Endothelial cell of umbilical vein (primary cell): ENCODE measurements at regions not wholly inside any gene's neighbourhood (a gene's known extent, or its start where the extent isn't known, plus 50 kb on each side); places are given as distances from the start of the nearest gene placed in this dataset.

Experiments
- BruUV-seq: library from RNA; stranded (reverse); fragments of 400-500 nt; replicated peaks from 2 replicates; lab custom pipeline; 2021; lab: Mats Ljungman, UMichigan
- CTCF ChIA-PET: fragments of 300-600, 350-600 bp; sonication (Branson Sonifier 250); formaldehyde crosslinking; loops from one replicate; lab custom pipeline; 2021; ENCODE audit warnings: antibody characterized with exemption, inconsistent platforms; lab: Charles Lee
- POLR2A ChIA-PET: fragments of 300-600, 350-600 bp; sonication (Branson Sonifier 250); formaldehyde crosslinking; loops from one replicate; lab custom pipeline; 2021; ENCODE audit warnings: antibody characterized with exemption, inconsistent platforms; lab: Charles Lee
- DNase-seq: peaks from one replicate; pipeline ENCODE4 v3.0.0-alpha.2; 2011; ENCODE audit warnings: low read depth, low spot score
- FAIRE-seq: peaks from 2 replicates; lab custom pipeline; 2011; peaks lifted over from hg19 to GRCh38; lab: Jason Lieb, UNC
- H2AFZ ChIP-seq: 2 replicates; pipeline ENCODE4 v1.6.0; 2012; ENCODE audit warnings: low read depth, low read length, control low read depth, inconsistent platforms
- H3K27ac ChIP-seq: 2 replicates; pipeline ENCODE4 v1.5.1; 2011; ENCODE audit warnings: low read depth, mild to moderate bottlenecking, control low read depth, low read length, moderate library complexity; ENCODE audit not compliant: insufficient read depth
- H3K27me3 ChIP-seq, 2 experiments: 2 replicates each; pipeline versions ENCODE4 v1.6.0 to v1.6.1; 2011; ENCODE audit warnings: low read length in 2 of 2, mixed read lengths in 1 of 2; ENCODE audit not compliant: control insufficient read depth in 2 of 2, insufficient read depth in 2 of 2
- H3K36me3 ChIP-seq, 2 experiments: 2 replicates in 1 of 2; 3 replicates in 1 of 2; pipeline ENCODE4 v1.5.1; 2011; ENCODE audit warnings: low read length in 2 of 2, mild to moderate bottlenecking in 1 of 2, moderate library complexity in 1 of 2; ENCODE audit not compliant: control insufficient read depth in 2 of 2, insufficient read depth in 2 of 2; ENCODE audit errors: extremely low read depth in 1 of 2
- H3K4me1 ChIP-seq: 3 replicates; pipeline ENCODE4 v1.5.1; 2011; ENCODE audit warnings: mild to moderate bottlenecking, low read length; ENCODE audit not compliant: control insufficient read depth, insufficient read depth; ENCODE audit errors: extremely low read depth
- H3K4me2 ChIP-seq: 2 replicates; pipeline ENCODE4 v1.6.1; 2011; ENCODE audit warnings: low read length, control low read depth, mixed read lengths; ENCODE audit not compliant: insufficient read depth
- H3K4me3 ChIP-seq, 3 experiments: fragments of 200-600 bp in 1 of 3; sonication (generic), shearing (Covaris generic) in 1 of 3; replicated peaks in 1 of 3; 2 replicates each; pipeline ENCODE4 v1.5.1; 2011 to 2016; ENCODE audit warnings: control low read depth in 3 of 3, low read length in 3 of 3, mild to moderate bottlenecking in 2 of 3, inconsistent platforms in 1 of 3, low read depth in 1 of 3, moderate library complexity in 1 of 3; ENCODE audit not compliant: insufficient read depth in 1 of 3
- H3K79me2 ChIP-seq: 2 replicates; pipeline ENCODE4 v1.6.0; 2012; ENCODE audit warnings: low read length, inconsistent platforms; ENCODE audit not compliant: control insufficient read depth, insufficient read depth
- H3K9ac ChIP-seq: replicated peaks from 2 replicates; pipeline ENCODE3; 2011; ENCODE audit warnings: low read length, control low read depth; ENCODE audit not compliant: insufficient read depth; ENCODE audit errors: extremely low read depth
- H3K9me1 ChIP-seq: replicated peaks from 3 replicates; pipeline ENCODE4 v1.6.0; 2011; ENCODE audit warnings: mild to moderate bottlenecking, low read length; ENCODE audit not compliant: control insufficient read depth, insufficient read depth; ENCODE audit errors: extremely low read depth
- H3K9me3 ChIP-seq: replicated peaks from 2 replicates; pipeline ENCODE4 v1.5.1; 2012; ENCODE audit warnings: low read length, inconsistent platforms; ENCODE audit not compliant: control insufficient read depth, insufficient read depth
- H4K20me1 ChIP-seq: replicated peaks from 2 replicates; pipeline ENCODE3; 2011; ENCODE audit warnings: mild to moderate bottlenecking, low read length; ENCODE audit not compliant: control insufficient read depth, insufficient read depth; ENCODE audit errors: extremely low read depth
- CTCF ChIP-seq, 2 donors: IDR thresholded peaks; 1 replicate in 1 of 2; 2 replicates in 1 of 2; pipeline ENCODE4 v1.5.1; 2011; ENCODE audit warnings: low read length in 2 of 2, mild to moderate bottlenecking in 2 of 2, moderate library complexity in 2 of 2, control low read depth in 1 of 2, inconsistent platforms in 1 of 2, low read depth in 1 of 2; ENCODE audit not compliant: insufficient read depth in 1 of 2; ENCODE audit errors: extremely low read depth in 1 of 2
- EZH2 ChIP-seq: IDR thresholded peaks from 2 replicates; pipeline ENCODE4 v1.6.1; 2012; ENCODE audit warnings: borderline replicate concordance, low read depth, mild to moderate bottlenecking, moderate library complexity, low read length, inconsistent platforms; ENCODE audit not compliant: severe bottlenecking
- GATA2 ChIP-seq: IDR thresholded peaks from 2 replicates; pipeline ENCODE4 v1.7.0; 2011; ENCODE audit warnings: low read depth, mild to moderate bottlenecking, moderate library complexity, mixed read lengths, low read length; ENCODE audit not compliant: insufficient read length, insufficient read depth
- JUN ChIP-seq: IDR thresholded peaks from 2 replicates; pipeline ENCODE4 v1.6.1; 2011; ENCODE audit warnings: borderline replicate concordance, low read depth; ENCODE audit not compliant: insufficient read length, insufficient read depth
- MYC ChIP-seq: IDR thresholded peaks from one replicate; pipeline ENCODE4 v1.6.1; 2011; ENCODE audit warnings: mild to moderate bottlenecking, low read depth, low read length
- dilution Hi-C: fragments of 300-500 bp; cut with MboI; formaldehyde crosslinking; loops from one replicate; pipeline ENCODE4 v1.15.0; 2019; ENCODE audit warnings: low sequenced_read_pairs; ENCODE audit not compliant: extremely low pct_ligation_motif_present
- intact Hi-C: fragments of 100-400 bp; cut with micrococcal nuclease; formaldehyde crosslinking; loops from one replicate; pipeline ENCODE4 v1.10.0; 2022

GRCh38 chrY:19130569-19131358 is 357.2 kb upstream of the HSFY2 start:
- no peak overlapping the region for H3K27ac ChIP-seq
- H3K4me3 ChIP-seq: no peak overlapping the region
- intact Hi-C loops: no loop called here
- TF ChIP-seq JUN (no peak), CTCF (IDR thresholded peaks at IDR 0.05; ENCODE audit: extremely low read depth in 1 of 2, insufficient read depth in 1 of 2, low read depth in 1 of 2, low read length in 2 of 2) (no peak), MYC (no peak), EZH2 (no peak), GATA2 (no peak)
- no peak overlapping the region for H2AFZ ChIP-seq
- no peaks in the 10 kb centered on the region for H3K9me3 ChIP-seq
- no peaks in the 10 kb centered on the region for H3K36me3 ChIP-seq
- H4K20me1 ChIP-seq: no peaks in the 10 kb centered on the region
- no peaks in the 10 kb centered on the region for H3K9me1 ChIP-seq
- no peaks in the 10 kb centered on the region for H3K4me1 ChIP-seq
- ChIA-PET CTCF (no interaction called here), POLR2A (no interaction called here)
- H3K27me3 ChIP-seq: no peaks in the 10 kb centered on the region
- H3K4me2 ChIP-seq: no peak overlapping the region
- dilution Hi-C loops: no loop called here
- no peak overlapping the region for H3K9ac ChIP-seq
- BruUV-seq: no TSS peak
- FAIRE-seq (no peak), DNase-seq (no peak)
- H3K79me2 ChIP-seq: no peaks in the 10 kb centered on the region
